Esophagus muscularis mucosa (tissue), 4 donors: ENCODE measurements at regions not wholly inside any gene's neighbourhood (a gene's known extent, or its start where the extent isn't known, plus 50 kb on each side); places are given as distances from the start of the nearest gene placed in this dataset.

Experiments
- CTCF ChIP-seq, 3 experiments: fragments of 200-600 bp in 2 of 3; fragments of 450-650 bp in 1 of 3; sonication (generic) in 2 of 3; IDR thresholded peaks; one replicate each; pipeline ENCODE4 v1.5.1; 2017 to 2019; ENCODE audit warnings: antibody characterized with exemption in 3 of 3, mild to moderate bottlenecking in 2 of 3, moderate library complexity in 1 of 3
- EP300 ChIP-seq: sonication (generic); formaldehyde crosslinking; IDR thresholded peaks from one replicate; pipeline ENCODE4 v1.6.1; 2017; ENCODE audit warnings: antibody characterized with exemption
- POLR2A ChIP-seq: fragments of 450-650 bp; IDR thresholded peaks from one replicate; pipeline ENCODE4 v1.6.1; 2017; ENCODE audit warnings: antibody characterized with exemption, moderate library complexity, mild to moderate bottlenecking, low read depth

- TF ChIP-seq CTCF (IDR thresholded peaks at IDR 0.05) = no peak
- TF ChIP-seq EP300 = no peak
- no peak for TF ChIP-seq POLR2A
Observed at GRCh38 chr2:179332903-179333302, 68.3 kb upstream of the SESTD1 start.
